Stomach (tissue), 4 donors: ENCODE measurements at regions not wholly inside any gene's neighbourhood (a gene's known extent, or its start where the extent isn't known, plus 50 kb on each side); places are given as distances from the start of the nearest gene placed in this dataset.

Source experiments
- CTCF ChIP-seq, 7 experiments: fragments of 450-650 bp in 4 of 7; fragments of 200-600 bp in 3 of 7; sonication (generic) in 3 of 7; IDR thresholded peaks; one replicate each; pipeline ENCODE4 v1.5.1; 2016 to 2019; ENCODE audit warnings: antibody characterized with exemption in 7 of 7, control low read depth in 2 of 7, mild to moderate bottlenecking in 1 of 7
- POLR2A ChIP-seq, 4 donors: fragments of 450-650 bp; IDR thresholded peaks; one replicate each; pipeline ENCODE4 v1.6.1; 2016; ENCODE audit warnings: antibody characterized with exemption in 4 of 4, control low read depth in 2 of 4, mild to moderate bottlenecking in 1 of 4, moderate library complexity in 1 of 4

GRCh38 chr3:83948771-83949170, 1010.0 kb upstream of the CADM2 start:
- TF ChIP-seq CTCF (IDR thresholded peaks at IDR 0.05) (no peak), POLR2A (IDR thresholded peaks at IDR 0.05) (no peak)
